Gastroesophageal sphincter (tissue), 3 donors: ENCODE measurements at regions not wholly inside any gene's neighbourhood (a gene's known extent, or its start where the extent isn't known, plus 50 kb on each side); places are given as distances from the start of the nearest gene placed in this dataset.

ENCODE experiments used
- CTCF ChIP-seq, 4 experiments: fragments of 200-600 bp in 2 of 4; fragments of 450-650 bp in 2 of 4; sonication (generic) in 1 of 4; IDR thresholded peaks; one replicate each; pipeline ENCODE4 v1.5.1; 2017 to 2019; ENCODE audit warnings: antibody characterized with exemption in 4 of 4, mild to moderate bottlenecking in 2 of 4, moderate library complexity in 2 of 4
- POLR2AphosphoS5 ChIP-seq: sonication (generic); formaldehyde crosslinking; IDR thresholded peaks from one replicate; pipeline ENCODE4 v1.6.1; 2017; ENCODE audit warnings: antibody characterized with exemption

GRCh38 chr5:111563031-111563822, 50.9 kb upstream of the STARD4 start:
- TF ChIP-seq POLR2AphosphoS5 (peak; percentile 69), CTCF (IDR thresholded peaks at IDR 0.05) (no peak)
